NCI-H2107 (cell line): ENCODE measurements at regions not wholly inside any gene's neighbourhood (a gene's known extent, or its start where the extent isn't known, plus 50 kb on each side); places are given as distances from the start of the nearest gene placed in this dataset.

ENCODE experiments used
- DNase-seq: peaks from one replicate; lab custom pipeline; 2025; lab: John Stamatoyannopoulos, UW

DNA sequence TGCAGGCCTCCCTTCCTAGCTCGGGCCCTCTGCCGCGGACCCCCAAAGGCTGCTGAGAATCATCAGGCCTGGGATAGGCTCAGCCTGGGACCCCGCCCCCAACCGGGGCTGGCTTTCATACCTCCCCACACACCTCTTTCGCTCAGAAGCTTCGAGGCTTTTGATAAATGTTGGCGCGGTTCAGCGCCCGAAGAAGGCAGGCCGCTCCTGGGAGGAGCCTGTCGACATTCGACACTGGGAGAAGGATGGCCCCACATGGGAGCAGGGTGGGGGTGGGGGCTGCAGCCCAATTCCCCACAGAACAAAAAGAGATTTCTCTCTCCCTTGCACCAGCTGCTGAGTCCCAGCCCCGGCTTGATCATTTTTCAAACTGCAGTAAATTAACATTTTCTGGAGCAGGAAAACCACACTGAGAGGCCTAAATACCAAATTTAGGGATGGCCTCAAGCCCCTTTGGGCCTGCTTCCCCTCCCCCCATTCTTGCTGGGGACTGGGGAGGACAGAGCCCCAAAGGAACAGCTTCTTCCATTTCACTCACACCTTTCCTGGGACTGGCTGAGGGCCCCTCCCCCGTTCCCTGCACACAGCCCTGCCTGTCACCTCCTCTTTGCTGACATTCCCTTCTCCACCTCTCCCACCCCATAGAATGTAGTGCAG is 112.9 kb upstream of the PJA1 start:
- no peak for DNase-seq

DNA sequence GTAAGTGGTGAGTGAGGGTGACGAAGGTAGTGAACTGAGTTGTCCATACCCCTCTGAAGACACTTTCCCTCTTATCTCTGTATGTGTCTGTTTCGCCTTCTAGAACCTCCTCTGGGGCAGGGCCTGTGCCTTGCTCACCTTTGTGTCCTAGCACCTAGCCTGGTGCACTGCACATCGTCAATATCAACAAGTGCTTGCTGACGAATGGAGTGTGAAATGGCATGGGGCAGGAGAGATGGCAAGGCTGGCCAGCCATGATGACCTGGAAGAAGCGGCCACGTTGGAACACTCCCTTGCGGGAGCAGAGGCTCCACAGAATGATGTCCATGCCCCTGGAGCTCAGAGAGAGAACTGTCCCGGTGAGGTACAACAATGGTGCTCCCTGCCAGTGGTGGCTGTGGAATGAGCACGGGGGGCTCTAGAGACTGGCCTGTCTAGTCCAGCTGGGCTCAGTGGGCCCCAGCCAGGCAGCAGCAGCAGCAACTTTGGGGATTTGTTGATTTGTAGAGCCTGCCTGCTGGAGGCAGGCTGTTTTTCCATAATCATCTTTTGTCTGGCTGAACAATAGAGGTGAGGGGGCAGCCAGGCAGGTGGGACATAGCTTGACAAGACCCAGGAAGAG is 112.2 kb upstream of the PJA1 start:
- no peak for DNase-seq

DNA sequence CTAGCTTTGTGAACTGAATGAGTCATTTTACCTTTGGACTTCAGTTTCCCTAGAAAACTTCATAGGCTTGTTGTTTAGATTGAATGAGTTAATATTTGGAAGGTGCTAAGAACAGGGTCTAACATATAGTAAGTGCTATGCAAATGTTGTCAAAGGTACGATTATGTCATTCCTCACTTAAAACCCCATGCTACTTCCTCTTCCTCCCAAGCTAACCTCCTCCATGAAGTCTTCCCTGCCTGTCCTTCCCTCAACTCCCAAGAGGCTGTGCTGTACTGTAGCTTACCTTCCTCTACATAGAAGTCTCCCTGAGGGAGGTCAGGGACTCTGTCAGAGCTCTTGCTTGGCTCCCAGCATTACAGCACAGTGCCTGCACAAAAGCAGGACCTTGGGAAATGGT is 103.4 kb upstream of the PJA1 start:
- no peak for DNase-seq

DNA sequence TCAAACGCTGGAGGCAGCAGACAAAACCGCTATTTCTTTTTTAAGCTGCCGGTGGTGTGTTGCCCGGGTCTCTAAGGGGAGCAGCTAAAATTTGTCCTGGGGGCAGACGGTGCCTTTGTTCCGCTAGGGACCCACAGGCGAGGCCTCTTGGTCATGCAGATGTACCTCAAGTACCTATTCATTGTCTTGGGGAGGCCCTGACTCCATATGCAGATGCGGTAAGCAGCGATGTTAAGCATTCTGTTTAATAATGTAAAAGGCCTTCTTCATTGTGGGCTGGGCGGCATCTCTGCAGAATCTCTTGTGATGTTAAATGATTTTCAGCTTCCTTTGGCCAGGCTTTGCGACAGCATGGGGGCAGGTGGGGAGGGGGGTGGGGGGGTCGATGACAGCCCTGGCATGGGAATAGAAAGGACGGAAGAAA is 98.9 kb upstream of the PJA1 start:
- DNase-seq: no peak

DNA sequence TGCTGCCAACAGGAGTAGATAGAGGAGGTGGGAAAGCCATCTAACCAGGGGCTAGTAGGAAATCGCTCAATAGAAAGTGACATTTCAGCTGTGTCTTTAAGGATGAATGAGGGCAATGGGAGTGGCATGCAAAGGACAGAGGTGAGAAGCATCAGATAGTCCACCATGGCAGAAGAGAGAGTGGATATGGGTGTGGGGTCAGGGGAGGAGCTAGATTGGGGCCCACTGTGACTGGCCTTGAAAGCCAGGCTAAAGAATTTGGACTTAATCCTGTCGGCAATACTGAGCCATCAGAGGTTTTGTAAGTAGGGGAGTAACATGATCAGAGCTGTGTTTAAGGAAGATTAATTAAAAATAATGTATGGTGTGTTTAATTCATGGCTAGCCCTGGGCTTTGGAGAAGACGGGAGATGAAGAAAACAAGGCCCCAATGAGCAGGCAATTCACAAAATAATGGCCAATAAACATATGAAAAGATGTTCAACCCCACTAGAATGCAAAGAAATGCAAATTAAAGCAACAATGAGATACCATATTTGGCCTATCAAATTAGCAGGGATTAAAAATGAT is 98.1 kb upstream of the PJA1 start:
- DNase-seq: no peak

DNA sequence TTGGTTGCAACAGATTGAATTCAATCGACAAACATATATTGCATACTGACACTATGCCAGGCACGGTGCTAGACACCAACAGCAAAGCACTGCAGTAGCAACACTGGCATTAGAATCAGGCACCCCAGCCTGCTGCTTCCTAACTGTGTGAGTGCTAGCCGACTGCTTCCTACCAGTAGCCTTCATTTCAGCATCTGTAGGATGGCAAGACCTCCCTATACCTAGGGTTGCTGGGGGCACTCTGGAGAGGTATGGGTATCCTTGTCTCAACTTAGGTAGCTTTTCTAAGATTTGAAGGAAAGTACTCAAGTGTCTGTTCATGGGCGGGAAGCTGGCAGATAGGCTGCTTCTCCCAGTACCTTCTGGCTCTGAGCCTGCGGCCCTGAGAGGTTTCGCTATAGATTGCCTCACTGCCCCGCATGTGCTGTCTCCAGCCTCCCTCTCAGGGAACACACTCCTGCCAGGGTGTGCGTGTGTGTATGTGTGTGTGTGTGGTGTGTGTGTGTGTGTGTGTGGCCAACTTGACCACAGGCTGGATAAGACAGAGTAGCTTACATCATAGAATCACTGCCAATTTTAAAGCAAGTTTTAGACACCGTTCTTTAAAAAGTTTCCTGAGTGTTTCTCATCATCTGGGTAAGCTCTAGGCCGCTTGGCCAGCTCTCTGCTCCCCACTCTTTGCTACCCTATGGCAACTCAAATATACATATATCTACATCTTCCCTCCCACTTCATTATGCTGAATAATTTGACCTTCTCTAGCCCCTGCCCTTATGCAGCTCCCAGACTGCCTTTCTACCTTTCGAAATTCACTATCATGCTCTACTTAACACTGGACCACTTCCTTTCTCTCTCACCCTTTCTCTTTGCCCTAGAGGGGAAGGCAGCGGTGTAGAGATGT is 97.0 kb upstream of the PJA1 start:
- DNase-seq: no peak

DNA sequence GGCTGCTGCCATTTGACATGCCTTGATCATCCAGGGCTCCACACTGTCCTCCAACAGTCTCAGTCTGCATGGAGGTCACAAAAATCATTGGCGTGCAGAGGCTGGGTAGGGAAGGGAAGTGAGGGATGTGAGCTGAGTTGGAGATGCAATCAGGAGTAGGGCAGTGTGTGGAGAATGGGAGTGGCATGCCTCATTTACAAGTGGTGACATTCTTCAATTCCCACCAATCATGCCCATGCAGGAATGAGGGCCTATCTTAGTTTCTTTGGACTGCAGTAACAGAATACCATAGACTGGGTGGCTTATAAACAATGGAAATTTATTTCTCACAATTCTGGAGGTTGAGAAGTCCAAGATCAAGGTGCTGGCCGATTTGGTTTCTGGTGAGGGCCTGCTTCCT is 94.9 kb upstream of the PJA1 start:
- no peak for DNase-seq

DNA sequence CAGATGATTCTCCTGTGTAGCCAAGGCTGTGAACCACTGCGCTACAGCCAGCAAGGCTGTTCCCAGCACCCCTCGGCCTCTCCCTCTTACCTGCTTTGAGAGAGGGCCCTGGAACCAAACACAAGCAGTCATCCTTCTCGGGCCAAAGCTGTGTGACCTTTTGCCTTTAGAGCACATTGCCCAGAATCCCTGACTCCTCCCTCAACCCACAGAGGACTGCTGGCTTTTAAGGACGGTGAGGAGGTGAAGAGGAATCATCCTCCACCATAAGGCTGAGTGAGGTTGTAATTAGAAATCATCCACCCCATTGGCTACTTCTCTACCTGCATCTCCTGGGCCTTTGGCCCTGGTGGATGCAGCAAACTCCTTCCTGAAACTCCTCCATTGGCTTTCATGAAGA is 93.6 kb upstream of the PJA1 start:
- no peak for DNase-seq

DNA sequence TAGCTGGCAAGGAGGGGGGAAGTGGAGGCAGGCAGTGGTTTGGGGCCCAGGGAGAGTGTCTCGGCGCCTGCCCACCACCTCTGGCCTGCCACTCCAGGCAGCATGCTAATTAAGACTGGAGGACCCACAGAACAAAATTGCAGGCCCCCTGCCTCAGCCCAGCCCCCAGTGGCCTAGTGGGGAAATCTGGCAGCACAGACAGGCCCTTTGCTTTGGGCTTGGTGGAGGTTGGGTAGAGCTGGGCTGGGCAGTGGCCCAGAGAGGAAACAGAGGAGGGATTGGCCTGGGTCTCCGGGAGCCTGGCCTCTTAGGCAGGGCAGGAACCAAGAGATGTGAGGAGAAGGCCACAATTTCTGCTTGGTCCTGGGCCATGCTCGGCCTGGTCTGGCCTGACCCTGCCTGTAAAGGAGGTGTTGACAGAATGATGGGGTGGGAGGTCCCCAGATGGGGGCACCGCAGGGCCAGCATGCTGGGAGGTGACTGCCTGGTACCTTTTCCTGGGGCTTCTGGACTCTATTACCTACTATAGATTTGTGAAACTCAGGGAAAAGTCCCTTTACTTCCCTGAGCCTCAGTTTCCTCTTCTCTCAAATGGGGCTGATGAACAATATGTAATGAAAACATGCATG is 92.4 kb upstream of the PJA1 start:
- no peak for DNase-seq

DNA sequence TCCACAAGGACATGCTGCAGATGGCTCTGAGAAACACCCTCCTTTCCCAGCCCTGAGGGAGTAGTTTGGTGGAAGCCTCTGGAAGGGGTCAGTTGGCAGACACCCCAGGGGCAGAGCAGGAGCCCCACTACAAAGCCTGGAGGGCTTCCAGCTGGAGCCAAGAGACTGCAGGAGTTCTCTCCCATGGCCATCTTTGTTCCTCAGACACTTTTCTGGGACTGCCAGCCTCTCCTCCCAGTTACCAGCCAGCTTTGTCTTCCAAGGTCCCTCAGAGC is 91.0 kb upstream of the PJA1 start:
- no peak for DNase-seq

DNA sequence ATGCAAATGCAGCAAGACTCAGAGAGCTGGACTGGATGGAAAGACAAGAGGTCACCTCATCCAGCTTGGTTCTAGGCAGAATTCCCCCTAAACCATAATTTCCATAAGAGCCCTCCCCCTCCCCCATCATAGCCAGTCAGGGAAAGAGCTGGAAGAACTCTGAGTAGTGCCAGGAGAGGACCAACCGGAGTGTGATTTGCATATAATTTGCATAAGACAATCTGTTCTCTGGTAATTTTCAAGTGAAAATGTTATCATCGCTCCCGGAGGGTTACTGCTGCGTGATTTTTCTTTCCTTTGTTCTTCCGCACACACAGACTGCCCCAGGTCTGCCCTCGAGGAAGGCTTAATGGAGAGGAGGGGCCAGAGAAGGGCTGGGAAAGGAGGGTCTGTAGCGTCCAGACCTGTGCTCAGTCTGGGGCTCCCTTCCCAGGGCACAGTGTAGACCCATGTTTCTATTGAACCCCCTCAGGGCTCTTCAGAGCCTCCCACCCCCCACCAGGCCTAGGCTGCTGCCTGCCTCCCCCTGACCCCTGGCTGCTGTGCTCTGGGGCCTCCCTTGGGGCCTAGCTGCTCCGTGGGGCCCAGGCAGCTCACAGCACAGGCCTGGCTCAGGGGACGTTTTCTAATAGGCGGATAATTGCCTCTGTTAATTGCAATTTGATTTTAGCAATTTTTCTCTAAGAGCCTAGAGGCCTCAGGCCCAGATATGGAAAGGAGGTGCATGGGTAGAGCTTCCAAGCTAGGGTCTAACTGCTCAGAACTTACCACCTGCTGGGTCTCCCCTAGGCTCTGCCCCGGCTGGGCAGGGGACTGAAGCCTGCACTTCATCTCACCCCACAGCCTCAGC is 90.4 kb upstream of the PJA1 start:
- no peak for DNase-seq

DNA sequence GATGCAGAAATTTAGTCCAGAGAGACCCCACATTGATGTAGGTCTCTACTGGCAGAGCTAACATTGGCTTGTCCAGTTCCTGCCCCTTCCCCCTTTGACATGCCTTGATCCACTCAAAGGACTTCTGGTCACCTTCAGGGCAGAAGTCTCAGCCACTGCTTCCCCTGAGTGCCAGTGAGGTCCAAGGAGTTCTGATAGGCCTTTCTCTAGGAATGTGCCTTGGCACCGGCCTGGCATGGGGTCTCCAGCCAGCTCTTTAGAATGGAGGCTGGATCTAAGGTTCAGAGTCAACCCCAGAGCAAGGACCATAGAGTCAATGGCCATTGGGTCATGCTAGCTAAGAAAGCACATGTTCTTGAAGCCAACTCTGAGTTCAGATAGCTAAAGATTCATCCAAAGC is 88.6 kb upstream of the PJA1 start:
- DNase-seq: no peak

DNA sequence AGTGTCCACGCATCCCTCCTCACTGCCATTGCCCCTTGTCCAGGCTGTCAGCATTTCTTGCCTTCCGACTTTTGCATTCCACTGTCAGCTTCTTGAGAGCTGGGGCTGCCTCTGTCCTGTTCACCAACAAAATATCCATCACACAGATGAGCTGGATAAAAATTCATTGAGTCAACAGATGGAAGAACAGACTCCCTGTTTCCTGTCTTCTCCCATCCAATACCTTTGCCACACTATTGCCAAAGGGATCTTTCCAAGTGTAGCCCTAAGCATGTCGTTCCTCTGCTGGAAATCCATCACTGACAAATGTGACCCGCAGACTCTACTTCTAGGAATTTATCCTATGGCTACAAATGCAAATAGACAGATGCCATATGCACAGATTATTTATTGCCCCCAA is 78.0 kb upstream of the PJA1 start:
- no peak for DNase-seq

DNA sequence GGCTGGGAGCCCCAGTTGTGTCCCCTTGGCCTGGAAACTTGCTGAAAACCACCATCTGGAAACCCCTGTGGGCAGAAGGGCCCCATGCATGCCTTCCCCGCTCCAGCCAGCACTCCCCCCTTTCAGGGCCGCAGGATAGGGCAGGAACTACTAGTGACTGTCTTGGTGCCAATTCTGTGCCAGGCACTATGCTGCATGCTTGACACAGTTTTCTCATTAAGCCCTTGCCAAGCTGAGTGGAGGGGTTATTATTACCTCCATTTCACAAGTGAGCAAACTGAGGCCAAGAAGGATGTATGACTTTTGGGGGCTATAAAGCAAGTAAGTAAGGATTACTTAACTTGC is 73.6 kb upstream of the PJA1 start:
- no peak for DNase-seq

DNA sequence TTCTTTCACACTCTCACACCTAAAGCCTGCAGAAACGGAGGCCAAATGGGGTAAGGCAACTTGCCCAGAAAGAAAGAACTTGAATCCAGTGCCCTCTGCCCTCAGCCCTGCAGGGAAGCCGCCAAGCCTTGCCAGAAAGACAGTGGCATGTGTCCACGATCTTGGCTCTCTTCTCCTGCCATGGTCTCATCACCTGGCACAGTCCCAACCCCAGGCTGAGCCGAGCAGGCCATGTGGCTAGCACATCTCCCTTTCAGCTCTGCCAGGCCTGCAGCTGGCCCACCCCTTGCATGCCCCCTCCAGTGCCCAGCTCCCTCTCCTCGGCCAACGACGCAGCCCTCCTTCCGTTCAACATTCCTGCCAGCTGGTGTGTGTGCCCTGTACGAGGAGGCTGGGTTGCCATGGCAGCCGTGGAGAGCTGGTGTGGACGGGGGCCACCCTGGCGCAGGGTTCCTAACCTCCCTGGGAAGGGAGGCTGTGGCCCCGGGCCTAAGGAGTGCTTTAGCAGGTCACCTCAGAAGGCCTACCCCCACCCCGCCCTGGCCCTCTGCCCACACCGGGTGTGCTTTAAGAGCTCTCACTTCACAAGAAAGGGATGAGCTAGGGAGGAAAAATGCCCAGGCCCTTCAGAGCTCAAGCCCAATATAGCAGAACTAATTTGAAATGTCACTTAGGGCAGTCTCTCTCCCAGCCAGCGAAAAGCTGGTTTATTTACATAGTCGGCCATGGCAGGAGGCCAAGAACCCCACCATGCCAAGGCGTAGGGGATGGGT is 73.0 kb upstream of the PJA1 start:
- no peak for DNase-seq

DNA sequence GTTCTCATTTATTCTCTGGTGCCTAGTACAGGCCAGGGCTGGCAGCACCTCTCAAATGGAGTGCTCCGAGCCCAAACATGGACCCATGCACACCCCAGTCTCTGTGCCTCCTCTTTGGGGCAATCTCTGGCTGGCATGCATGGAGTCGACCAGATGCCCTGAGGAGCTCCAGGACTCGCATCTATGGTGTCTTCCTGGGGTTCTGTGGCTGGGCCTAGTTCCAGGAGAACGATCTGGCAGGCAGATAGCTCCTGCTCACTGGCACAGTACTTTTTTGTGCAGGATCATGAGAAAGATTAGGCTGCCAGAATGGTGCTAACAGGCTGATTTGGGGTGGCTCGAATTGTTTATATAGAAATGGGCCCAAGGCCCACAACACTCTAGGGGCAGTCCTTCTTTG is 72.0 kb upstream of the PJA1 start:
- no peak for DNase-seq

DNA sequence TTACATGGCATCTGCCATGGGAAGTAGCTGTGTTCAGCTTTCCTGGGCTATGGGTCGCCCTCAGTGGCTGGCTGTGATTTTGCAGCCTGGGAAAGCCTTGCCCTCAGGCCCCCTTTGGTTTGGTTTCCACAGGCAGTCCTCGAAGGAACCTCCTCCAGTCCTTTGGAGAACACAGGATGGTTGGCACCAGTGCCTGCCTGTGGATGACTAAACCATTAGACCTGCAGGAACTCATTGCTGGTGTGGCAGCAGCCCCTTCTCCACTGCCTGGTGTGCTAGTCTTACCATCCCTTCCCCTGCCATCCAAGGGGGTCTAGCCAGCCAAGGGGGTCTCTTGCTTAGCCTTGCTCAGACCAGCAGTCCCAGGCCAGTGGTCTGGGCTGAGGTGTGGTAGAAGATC is 71.4 kb upstream of the PJA1 start:
- DNase-seq: no peak

DNA sequence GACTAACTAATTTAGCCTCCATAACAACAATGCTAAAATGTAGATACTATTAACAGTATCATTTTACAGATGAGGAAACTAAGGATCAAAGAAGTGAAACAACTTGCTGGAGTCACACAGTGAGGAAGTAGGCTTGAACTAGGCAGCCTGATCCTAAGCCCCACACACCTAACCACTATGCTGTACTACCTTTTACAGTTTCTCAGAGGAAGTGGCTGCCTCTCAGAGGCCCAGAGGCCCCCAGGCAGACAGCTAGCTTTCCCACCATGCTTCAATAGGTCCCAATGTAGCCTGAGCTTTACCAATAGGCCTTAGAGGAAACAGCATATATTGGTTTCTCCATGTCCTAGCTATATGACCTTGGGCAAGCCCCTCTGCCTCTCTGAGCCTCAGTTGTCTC is 69.4 kb upstream of the PJA1 start:
- no peak for DNase-seq

DNA sequence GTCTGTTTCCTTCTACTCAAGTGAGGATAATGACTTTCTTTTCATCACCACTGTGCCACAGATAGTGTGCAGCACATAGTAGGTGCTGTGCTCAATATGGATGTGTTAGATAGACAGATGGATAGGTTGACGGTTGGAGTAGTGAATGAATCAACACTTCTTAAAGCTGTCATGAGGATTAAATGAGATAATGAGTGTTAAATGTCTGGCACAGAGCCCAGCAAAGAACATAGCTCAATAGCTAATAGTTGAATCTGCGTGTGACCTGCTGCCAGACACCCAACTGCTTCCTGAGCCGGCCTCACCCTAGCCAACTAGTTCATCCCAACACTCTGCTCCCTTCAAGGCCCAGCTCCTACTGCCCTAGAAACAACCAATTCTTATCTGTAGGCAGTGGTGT is 67.7 kb upstream of the PJA1 start:
- DNase-seq: no peak

DNA sequence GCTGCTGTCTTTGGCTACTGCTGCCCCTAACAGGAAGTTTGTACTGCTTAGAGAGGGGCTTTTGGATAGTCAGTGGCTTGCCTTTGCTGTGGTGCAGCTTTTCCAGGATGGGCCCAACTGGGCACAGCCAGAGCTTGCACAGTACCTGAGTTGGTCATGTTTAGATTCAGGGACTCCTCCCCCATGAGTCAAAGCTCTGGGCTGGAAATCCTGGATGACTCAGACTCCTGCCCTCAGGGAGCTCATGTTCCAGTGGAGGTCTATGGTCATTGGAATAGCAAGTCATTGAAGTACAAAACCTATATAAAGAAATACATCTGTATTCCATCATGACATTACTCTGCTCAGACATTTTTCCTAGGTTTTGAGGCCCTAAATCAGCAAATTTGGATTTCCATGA is 66.7 kb upstream of the PJA1 start:
- DNase-seq: no peak

DNA sequence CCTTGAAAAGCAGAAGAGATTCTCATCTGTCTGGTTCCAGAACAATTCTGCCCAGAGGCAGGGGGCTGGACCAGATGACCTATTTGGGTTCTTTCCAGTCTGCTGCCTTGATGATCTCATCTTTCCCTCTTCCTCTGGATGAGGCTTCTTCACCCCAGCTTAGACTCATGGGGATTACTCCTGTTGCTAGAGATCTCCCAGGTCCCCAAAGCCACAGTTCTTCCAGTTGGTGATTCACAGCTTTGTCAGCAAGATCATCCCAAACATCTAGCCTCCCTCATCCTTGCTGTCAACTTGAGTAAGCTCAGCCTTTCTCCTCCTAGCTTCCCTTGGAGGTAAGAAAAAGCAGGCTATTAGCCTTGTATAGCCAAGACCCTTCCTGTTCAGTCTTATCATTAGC is 64.2 kb upstream of the PJA1 start:
- no peak for DNase-seq
